ENCODE measurements at regions not wholly inside any gene's neighbourhood (a gene's known extent, or its start where the extent isn't known, plus 50 kb on each side); places are given as distances from the start of the nearest gene placed in this dataset.

DNA sequence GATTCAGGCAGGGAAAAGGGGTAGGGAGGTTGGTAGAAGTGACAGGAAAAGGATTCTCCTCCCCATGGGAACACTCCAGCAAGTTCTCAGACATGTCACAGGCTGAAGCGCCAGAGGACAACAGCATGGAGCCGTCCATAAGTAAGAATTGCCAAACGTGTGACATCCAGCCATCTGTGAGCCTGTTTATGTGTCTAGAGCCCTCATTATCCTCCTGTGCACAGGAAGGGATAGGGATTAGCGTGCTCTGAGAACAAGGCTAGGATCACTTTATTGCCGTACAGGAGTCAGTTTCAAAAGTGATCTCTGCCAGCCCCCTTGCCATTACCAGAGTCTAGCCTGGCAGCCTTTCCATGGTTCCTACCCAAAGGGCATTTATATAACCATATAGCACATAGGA is 549.5 kb downstream of the NTRK3 start:
- TF ChIP-seq RARB (CRISPR knock-in tag; IDR thresholded peaks at IDR 0.05) (no peak), ZNF70 (CRISPR knock-in tag; IDR thresholded peaks at IDR 0.05) (no peak), ZC3H10 (CRISPR knock-in tag; IDR thresholded peaks at IDR 0.05) (no peak), GLIS3 (CRISPR knock-in tag; IDR thresholded peaks at IDR 0.05) (no peak), ARNTL (CRISPR knock-in tag; IDR thresholded peaks at IDR 0.05; ENCODE audit: borderline replicate concordance, low read depth) (no peak), TOX (CRISPR knock-in tag; IDR thresholded peaks at IDR 0.05; ENCODE audit: borderline replicate concordance) (no peak), ESRRG (CRISPR knock-in tag; IDR thresholded peaks at IDR 0.05) (no peak), TCF4 (CRISPR knock-in tag; IDR thresholded peaks at IDR 0.05; ENCODE audit: borderline replicate concordance) (no peak), ZNF565 (CRISPR knock-in tag; conservative IDR thresholded peaks at IDR 0.05; ENCODE audit: low read depth) (no peak), ZFP30 (CRISPR knock-in tag; IDR thresholded peaks at IDR 0.05) (no peak)
- TF ChIP-seq, protein P1, sequence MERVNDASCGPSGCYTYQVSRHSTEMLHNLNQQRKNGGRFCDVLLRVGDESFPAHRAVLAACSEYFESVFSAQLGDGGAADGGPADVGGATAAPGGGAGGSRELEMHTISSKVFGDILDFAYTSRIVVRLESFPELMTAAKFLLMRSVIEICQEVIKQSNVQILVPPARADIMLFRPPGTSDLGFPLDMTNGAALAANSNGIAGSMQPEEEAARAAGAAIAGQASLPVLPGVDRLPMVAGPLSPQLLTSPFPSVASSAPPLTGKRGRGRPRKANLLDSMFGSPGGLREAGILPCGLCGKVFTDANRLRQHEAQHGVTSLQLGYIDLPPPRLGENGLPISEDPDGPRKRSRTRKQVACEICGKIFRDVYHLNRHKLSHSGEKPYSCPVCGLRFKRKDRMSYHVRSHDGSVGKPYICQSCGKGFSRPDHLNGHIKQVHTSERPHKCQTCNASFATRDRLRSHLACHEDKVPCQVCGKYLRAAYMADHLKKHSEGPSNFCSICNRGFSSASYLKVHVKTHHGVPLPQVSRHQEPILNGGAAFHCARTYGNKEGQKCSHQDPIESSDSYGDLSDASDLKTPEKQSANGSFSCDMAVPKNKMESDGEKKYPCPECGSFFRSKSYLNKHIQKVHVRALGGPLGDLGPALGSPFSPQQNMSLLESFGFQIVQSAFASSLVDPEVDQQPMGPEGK (CRISPR knock-in tag; IDR thresholded peaks at IDR 0.05; ENCODE audit: borderline replicate concordance): no peak
- TF ChIP-seq, protein P2, sequence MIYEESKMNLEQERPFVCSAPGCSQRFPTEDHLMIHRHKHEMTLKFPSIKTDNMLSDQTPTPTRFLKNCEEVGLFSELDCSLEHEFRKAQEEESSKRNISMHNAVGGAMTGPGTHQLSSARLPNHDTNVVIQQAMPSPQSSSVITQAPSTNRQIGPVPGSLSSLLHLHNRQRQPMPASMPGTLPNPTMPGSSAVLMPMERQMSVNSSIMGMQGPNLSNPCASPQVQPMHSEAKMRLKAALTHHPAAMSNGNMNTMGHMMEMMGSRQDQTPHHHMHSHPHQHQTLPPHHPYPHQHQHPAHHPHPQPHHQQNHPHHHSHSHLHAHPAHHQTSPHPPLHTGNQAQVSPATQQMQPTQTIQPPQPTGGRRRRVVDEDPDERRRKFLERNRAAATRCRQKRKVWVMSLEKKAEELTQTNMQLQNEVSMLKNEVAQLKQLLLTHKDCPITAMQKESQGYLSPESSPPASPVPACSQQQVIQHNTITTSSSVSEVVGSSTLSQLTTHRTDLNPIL (CRISPR knock-in tag; IDR thresholded peaks at IDR 0.05; ENCODE audit: low read depth): no peak
- ATAC-seq: no peak

DNA sequence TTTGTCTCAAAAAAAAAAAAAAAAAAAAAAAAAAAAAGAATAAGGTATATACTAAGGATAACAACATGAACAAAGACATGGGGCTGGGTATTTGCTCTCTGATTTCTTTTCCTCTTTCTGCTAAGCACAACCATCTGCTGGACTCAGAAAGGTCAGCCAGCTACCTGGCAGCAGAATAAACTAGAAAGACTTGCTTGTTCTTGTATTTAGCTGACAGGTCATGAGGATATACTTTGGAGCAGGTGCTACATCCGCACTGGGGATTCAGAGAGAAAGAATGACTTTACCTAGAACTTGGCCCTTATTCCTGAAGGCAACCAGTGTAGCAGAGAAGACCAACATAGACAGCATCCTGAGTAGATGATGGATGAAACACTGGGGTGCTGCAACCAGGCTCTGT is 550.5 kb downstream of the NTRK3 start:
- no peak for ATAC-seq
- TF ChIP-seq CSDC2 (CRISPR knock-in tag; IDR thresholded peaks at IDR 0.05) (no peak), GLIS3 (CRISPR knock-in tag; IDR thresholded peaks at IDR 0.05) (no peak), ESRRG (CRISPR knock-in tag; IDR thresholded peaks at IDR 0.05) (no peak), PPARA (CRISPR knock-in tag; IDR thresholded peaks at IDR 0.05; ENCODE audit: borderline replicate concordance) (no peak)
- TF ChIP-seq, protein P3, sequence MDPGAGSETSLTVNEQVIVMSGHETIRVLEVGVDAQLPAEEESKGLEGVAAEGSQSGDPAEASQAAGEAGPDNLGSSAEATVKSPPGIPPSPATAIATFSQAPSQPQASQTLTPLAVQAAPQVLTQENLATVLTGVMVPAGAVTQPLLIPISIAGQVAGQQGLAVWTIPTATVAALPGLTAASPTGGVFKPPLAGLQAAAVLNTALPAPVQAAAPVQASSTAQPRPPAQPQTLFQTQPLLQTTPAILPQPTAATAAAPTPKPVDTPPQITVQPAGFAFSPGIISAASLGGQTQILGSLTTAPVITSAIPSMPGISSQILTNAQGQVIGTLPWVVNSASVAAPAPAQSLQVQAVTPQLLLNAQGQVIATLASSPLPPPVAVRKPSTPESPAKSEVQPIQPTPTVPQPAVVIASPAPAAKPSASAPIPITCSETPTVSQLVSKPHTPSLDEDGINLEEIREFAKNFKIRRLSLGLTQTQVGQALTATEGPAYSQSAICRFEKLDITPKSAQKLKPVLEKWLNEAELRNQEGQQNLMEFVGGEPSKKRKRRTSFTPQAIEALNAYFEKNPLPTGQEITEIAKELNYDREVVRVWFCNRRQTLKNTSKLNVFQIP (CRISPR knock-in tag; IDR thresholded peaks at IDR 0.05; ENCODE audit: borderline replicate concordance, low read depth): no peak
- TF ChIP-seq, protein P2 (CRISPR knock-in tag; IDR thresholded peaks at IDR 0.05; ENCODE audit: low read depth): no peak
- TF ChIP-seq, protein P4, sequence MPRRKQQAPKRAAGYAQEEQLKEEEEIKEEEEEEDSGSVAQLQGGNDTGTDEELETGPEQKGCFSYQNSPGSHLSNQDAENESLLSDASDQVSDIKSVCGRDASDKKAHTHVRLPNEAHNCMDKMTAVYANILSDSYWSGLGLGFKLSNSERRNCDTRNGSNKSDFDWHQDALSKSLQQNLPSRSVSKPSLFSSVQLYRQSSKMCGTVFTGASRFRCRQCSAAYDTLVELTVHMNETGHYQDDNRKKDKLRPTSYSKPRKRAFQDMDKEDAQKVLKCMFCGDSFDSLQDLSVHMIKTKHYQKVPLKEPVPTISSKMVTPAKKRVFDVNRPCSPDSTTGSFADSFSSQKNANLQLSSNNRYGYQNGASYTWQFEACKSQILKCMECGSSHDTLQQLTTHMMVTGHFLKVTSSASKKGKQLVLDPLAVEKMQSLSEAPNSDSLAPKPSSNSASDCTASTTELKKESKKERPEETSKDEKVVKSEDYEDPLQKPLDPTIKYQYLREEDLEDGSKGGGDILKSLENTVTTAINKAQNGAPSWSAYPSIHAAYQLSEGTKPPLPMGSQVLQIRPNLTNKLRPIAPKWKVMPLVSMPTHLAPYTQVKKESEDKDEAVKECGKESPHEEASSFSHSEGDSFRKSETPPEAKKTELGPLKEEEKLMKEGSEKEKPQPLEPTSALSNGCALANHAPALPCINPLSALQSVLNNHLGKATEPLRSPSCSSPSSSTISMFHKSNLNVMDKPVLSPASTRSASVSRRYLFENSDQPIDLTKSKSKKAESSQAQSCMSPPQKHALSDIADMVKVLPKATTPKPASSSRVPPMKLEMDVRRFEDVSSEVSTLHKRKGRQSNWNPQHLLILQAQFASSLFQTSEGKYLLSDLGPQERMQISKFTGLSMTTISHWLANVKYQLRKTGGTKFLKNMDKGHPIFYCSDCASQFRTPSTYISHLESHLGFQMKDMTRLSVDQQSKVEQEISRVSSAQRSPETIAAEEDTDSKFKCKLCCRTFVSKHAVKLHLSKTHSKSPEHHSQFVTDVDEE (CRISPR knock-in tag; IDR thresholded peaks at IDR 0.05): no peak

DNA sequence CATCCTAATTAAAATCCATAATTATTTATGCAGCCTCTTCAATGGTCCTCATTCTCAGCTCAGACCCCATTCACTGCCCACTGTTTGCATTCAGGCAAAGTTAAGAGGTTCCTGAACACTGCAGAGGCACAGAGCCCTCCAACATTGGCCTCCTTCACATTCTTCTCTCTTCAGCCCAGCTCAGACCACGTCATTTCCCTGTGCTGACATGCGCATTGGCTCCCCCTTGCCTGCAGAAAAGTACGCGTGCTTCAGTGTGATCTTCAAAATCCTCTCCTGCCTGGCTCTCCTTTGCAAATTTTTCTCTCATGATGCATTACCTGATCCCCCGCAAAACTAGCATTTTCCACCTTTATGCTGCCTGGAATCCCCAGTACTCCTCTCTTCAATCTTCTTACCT is 552.3 kb downstream of the NTRK3 start:
- ATAC-seq: no peak
- no peak for TF ChIP-seq ZNF70 (CRISPR knock-in tag; IDR thresholded peaks at IDR 0.05)
- TF ChIP-seq ZFP3 (CRISPR knock-in tag; IDR thresholded peaks at IDR 0.05): no peak
- TF ChIP-seq, protein P1 (CRISPR knock-in tag; IDR thresholded peaks at IDR 0.05; ENCODE audit: borderline replicate concordance): no peak
- TF ChIP-seq ISL1 (CRISPR knock-in tag; IDR thresholded peaks at IDR 0.05): no peak
- no peak for TF ChIP-seq TCF4 (CRISPR knock-in tag; IDR thresholded peaks at IDR 0.05; ENCODE audit: borderline replicate concordance)
- TF ChIP-seq ZNF565 (CRISPR knock-in tag; conservative IDR thresholded peaks at IDR 0.05; ENCODE audit: low read depth): no peak
- TF ChIP-seq, protein P4 (CRISPR knock-in tag; IDR thresholded peaks at IDR 0.05): no peak
- no peak for TF ChIP-seq GLIS3 (CRISPR knock-in tag; IDR thresholded peaks at IDR 0.05)

Measured in SK-N-SH treated with all-trans-retinoic acid at 6 μM for 48 hours (cell line).